ENCODE measurements at regions not wholly inside any gene's neighbourhood (a gene's known extent, or its start where the extent isn't known, plus 50 kb on each side); places are given as distances from the start of the nearest gene placed in this dataset.

DNA sequence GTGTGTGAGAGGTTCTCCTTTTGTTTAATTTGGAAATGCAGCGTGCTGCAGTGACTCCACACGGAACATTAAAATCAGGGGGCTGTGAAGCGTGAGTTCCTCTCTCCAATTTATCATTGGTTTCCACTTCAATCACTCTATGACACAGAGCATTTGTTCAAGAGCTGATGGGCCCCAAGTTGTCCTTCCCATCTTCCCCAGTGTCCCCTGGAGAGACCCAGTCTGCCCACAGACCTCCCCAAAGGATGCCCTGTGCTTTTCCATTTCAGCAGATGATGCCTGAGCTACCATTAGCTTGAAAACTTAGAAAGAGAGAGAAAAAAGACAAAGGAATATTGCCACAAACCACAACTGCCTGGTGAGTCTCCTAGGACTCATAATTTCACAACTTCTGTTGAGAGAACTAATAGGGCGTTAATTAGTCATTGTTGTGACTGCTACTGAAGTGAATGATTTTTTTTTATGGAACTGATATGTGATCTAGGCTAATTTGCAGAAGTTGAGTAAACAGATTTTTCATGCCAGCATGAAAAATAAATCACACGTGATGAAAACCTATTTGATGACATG lies 772.7 kb downstream of the SEMA5A start:
- DNase-seq (no peak), ATAC-seq (replicated peaks in 1 of 4) (no peak)
- Histone ChIP-seq H3K27me3 (replicated peaks in 1 of 2; ENCODE audit: control insufficient read depth in 2 of 2, extremely low read depth in 1 of 2, insufficient read depth in 2 of 2, low read length in 1 of 2) (no peaks in the 10 kb centered on the region), H3K4me1 (ENCODE audit: control insufficient read depth in 1 of 2, extremely low read depth in 1 of 2, insufficient read depth in 2 of 2, low read length in 2 of 2) (no peaks in the 10 kb centered on the region), H3K27ac (ENCODE audit: low read length) (no peak overlapping the region), H3K4me3 (ENCODE audit: control insufficient read depth in 1 of 2, extremely low read depth in 1 of 2, low read length in 1 of 2) (no peak overlapping the region), H3K9me3 (no peaks in the 10 kb centered on the region), H3K36me3 (ENCODE audit: control insufficient read depth in 2 of 2, extremely low read depth in 1 of 2, insufficient read depth in 1 of 2, low read length in 1 of 2) (no peaks in the 10 kb centered on the region)
- WGBS (ENCODE audit: insufficient coverage), result 57% methylated on average over 1 of the region's 5 CpGs
- peaks cover 0 to 15% (median 7%) of the 10 kb centered on the region in 3 donors for H3K9me3 Mint-ChIP-seq
- POLR2A ChIA-PET, result no interaction called here
- CTCF ChIA-PET, result no interaction called here
- no peaks in the 10 kb centered on the region for H3K27me3 Mint-ChIP-seq
- H3K4me3 Mint-ChIP-seq, result no peak overlapping the region
- H3K4me1 Mint-ChIP-seq, result no peaks in the 10 kb centered on the region
- no peak overlapping the region for H3K27ac Mint-ChIP-seq
- no peaks in the 10 kb centered on the region for H3K36me3 Mint-ChIP-seq

DNA sequence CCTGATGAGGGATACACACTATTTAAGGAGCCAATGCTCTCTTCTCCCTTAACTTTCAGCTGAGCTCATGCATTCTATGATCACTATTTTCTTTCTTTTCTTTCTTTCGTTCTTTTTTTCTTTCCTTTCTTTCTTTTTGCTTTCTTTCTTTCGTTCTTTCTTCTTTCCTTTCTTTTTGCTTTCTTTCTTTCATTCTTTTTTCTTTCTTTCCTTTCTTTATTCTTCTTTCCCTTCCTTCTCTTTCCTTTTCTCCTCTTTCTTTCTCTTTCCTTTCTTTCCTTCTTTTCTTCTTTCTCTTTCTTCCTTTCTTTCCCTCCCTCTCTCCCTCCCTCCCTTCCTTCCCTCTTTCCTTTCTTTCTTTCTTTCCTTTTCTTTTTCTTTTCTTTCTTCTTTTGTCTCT lies 761.2 kb downstream of the SEMA5A start:
- no peaks in the 10 kb centered on the region for H3K9me3 ChIP-seq
- H3K27me3 ChIP-seq (replicated peaks in 1 of 2; ENCODE audit: control insufficient read depth in 2 of 2, extremely low read depth in 1 of 2, insufficient read depth in 2 of 2, low read length in 1 of 2), result no peaks in the 10 kb centered on the region
- H3K4me1 ChIP-seq (ENCODE audit: control insufficient read depth in 1 of 2, extremely low read depth in 1 of 2, insufficient read depth in 2 of 2, low read length in 2 of 2), result no peaks in the 10 kb centered on the region
- DNase-seq, result no peak
- H3K36me3 Mint-ChIP-seq, result no peaks in the 10 kb centered on the region
- H3K27ac Mint-ChIP-seq, result no peak overlapping the region
- peaks cover 11 to 29% (median 13%) of the 10 kb centered on the region in 3 donors for H3K9me3 Mint-ChIP-seq
- CTCF ChIA-PET, result no interaction called here
- H3K4me1 Mint-ChIP-seq, result no peaks in the 10 kb centered on the region
- H3K27me3 Mint-ChIP-seq, result no peaks in the 10 kb centered on the region
- POLR2A ChIA-PET, result no interaction called here
- H3K27ac ChIP-seq (ENCODE audit: low read length), result no peak overlapping the region
- no peak overlapping the region for H3K4me3 ChIP-seq (ENCODE audit: control insufficient read depth in 1 of 2, extremely low read depth in 1 of 2, low read length in 1 of 2)
- no peaks in the 10 kb centered on the region for H3K36me3 ChIP-seq (ENCODE audit: control insufficient read depth in 2 of 2, extremely low read depth in 1 of 2, insufficient read depth in 1 of 2, low read length in 1 of 2)
- no peak overlapping the region for H3K4me3 Mint-ChIP-seq
- no peak for ATAC-seq (replicated peaks in 1 of 4)
- WGBS (ENCODE audit: insufficient coverage), result 54% methylated on average over 2 of the region's 2 CpGs

DNA sequence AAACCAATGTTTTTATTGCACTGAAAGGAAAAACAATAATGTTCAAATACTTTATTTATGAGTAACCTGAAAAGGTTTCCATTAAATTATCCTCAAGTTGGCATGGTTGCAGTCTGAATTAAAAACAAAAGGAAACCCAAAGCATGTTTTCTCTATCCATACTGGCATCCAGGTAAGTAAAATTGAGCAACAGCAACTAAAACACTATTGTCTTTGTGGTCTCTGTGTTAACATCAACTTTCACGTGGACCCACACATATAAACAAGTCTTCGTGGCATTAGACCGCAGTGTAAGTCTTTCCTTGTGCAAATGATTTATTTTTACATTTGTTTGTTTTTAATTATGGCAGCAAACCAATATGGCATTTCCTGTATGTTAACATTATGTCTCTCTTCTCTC lies 757.6 kb downstream of the SEMA5A start:
- POLR2A ChIA-PET, result no interaction called here
- WGBS (ENCODE audit: insufficient coverage), result no CpG with 5 or more reads among the region's 3 CpGs
- ATAC-seq (replicated peaks in 1 of 4), result no peak

DNA sequence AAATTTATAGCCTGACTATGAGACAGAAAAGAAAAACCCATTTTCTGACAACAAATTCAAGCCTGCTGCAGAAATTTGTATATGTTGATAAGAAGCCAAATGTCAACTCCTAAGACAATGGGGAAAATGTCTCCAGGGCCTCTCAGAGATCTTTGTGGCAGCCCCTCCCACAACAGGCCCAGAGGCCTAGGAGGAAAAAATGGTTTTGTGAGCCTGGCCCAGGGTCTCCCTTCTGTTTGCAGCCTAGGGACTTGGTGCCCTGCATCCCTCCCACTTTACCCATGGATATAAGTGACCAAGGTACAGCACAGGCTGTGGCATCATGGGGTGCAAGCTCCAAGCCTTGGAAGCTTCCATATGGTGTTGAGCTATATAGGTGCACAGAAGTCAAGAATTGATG lies 740.2 kb downstream of the SEMA5A start:
- DNase-seq (no peak), ATAC-seq (replicated peaks in 1 of 4) (no peak)
- Mint-ChIP-seq H3K9me3 (peaks cover 17 to 51% (median 30%) of the 10 kb centered on the region in 3 donors), H3K4me3 (no peak overlapping the region), H3K36me3 (no peaks in the 10 kb centered on the region), H3K27ac (no peak overlapping the region), H3K27me3 (no peaks in the 10 kb centered on the region), H3K4me1 (no peaks in the 10 kb centered on the region)
- ChIA-PET CTCF (no interaction called here), POLR2A (no interaction called here)
- Histone ChIP-seq H3K27ac (ENCODE audit: low read length) (no peak overlapping the region), H3K36me3 (ENCODE audit: control insufficient read depth in 2 of 2, extremely low read depth in 1 of 2, insufficient read depth in 1 of 2, low read length in 1 of 2) (no peaks in the 10 kb centered on the region), H3K27me3 (replicated peaks in 1 of 2; ENCODE audit: control insufficient read depth in 2 of 2, extremely low read depth in 1 of 2, insufficient read depth in 2 of 2, low read length in 1 of 2) (no peaks in the 10 kb centered on the region), H3K4me3 (ENCODE audit: control insufficient read depth in 1 of 2, extremely low read depth in 1 of 2, low read length in 1 of 2) (no peak overlapping the region), H3K9me3 (no peaks in the 10 kb centered on the region), H3K4me1 (ENCODE audit: control insufficient read depth in 1 of 2, extremely low read depth in 1 of 2, insufficient read depth in 2 of 2, low read length in 2 of 2) (no peaks in the 10 kb centered on the region)

More for the DNA sequence above, 757.6 kb downstream of the SEMA5A start:
- Histone ChIP-seq H3K27me3 (replicated peaks in 1 of 2; ENCODE audit: control insufficient read depth in 2 of 2, extremely low read depth in 1 of 2, insufficient read depth in 2 of 2, low read length in 1 of 2) (no peaks in the 10 kb centered on the region), H3K36me3 (ENCODE audit: control insufficient read depth in 2 of 2, extremely low read depth in 1 of 2, insufficient read depth in 1 of 2, low read length in 1 of 2) (no peaks in the 10 kb centered on the region), H3K9me3 (no peaks in the 10 kb centered on the region), H3K27ac (ENCODE audit: low read length) (no peak overlapping the region), H3K4me3 (ENCODE audit: control insufficient read depth in 1 of 2, extremely low read depth in 1 of 2, low read length in 1 of 2) (no peak overlapping the region), H3K4me1 (ENCODE audit: control insufficient read depth in 1 of 2, extremely low read depth in 1 of 2, insufficient read depth in 2 of 2, low read length in 2 of 2) (no peaks in the 10 kb centered on the region)
- H3K36me3 Mint-ChIP-seq, result no peaks in the 10 kb centered on the region
- no peak for DNase-seq
- H3K27ac Mint-ChIP-seq, result no peak overlapping the region
- no peak overlapping the region for H3K4me3 Mint-ChIP-seq
- no peaks in the 10 kb centered on the region for H3K27me3 Mint-ChIP-seq
- H3K9me3 Mint-ChIP-seq, result peaks cover 6 to 27% (median 13%) of the 10 kb centered on the region in 3 donors
- H3K4me1 Mint-ChIP-seq, result no peaks in the 10 kb centered on the region
- CTCF ChIA-PET, result no interaction called here

DNA sequence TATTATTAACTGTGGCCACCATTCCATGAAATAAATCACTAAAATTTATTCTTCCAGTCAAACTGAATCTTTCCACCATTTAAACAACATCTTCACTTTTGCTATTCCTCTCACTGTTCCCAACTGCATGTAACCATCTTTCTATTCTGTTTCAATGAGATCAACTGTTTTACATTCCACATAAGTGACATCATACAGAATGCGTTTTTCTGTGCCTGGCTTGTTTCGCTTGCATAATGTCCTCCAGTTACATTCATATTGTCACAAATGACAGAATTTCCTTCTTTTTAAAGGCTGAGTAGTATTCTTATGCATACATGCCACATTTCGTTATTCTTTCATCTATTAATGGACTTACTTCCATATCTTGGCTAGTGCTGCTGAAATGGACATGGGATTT lies 738.2 kb downstream of the SEMA5A start:
- Histone ChIP-seq H3K27ac (ENCODE audit: low read length) (no peak overlapping the region), H3K27me3 (replicated peaks in 1 of 2; ENCODE audit: control insufficient read depth in 2 of 2, extremely low read depth in 1 of 2, insufficient read depth in 2 of 2, low read length in 1 of 2) (no peaks in the 10 kb centered on the region), H3K4me3 (ENCODE audit: control insufficient read depth in 1 of 2, extremely low read depth in 1 of 2, low read length in 1 of 2) (no peak overlapping the region), H3K4me1 (ENCODE audit: control insufficient read depth in 1 of 2, extremely low read depth in 1 of 2, insufficient read depth in 2 of 2, low read length in 2 of 2) (no peaks in the 10 kb centered on the region), H3K36me3 (ENCODE audit: control insufficient read depth in 2 of 2, extremely low read depth in 1 of 2, insufficient read depth in 1 of 2, low read length in 1 of 2) (no peaks in the 10 kb centered on the region), H3K9me3 (peaks cover 5% of the 10 kb centered on the region)
- ATAC-seq (replicated peaks in 1 of 4) (no peak), DNase-seq (no peak)
- CTCF ChIA-PET, result no interaction called here
- no CpG with 5 or more reads among the region's 3 CpGs for WGBS (ENCODE audit: insufficient coverage)
- no peaks in the 10 kb centered on the region for H3K36me3 Mint-ChIP-seq
- H3K9me3 Mint-ChIP-seq, result peaks cover 18 to 42% (median 24%) of the 10 kb centered on the region in 3 donors
- H3K4me1 Mint-ChIP-seq, result no peaks in the 10 kb centered on the region
- no peak overlapping the region for H3K4me3 Mint-ChIP-seq
- POLR2A ChIA-PET, result no interaction called here
- H3K27ac Mint-ChIP-seq, result no peak overlapping the region
- H3K27me3 Mint-ChIP-seq, result no peaks in the 10 kb centered on the region

DNA sequence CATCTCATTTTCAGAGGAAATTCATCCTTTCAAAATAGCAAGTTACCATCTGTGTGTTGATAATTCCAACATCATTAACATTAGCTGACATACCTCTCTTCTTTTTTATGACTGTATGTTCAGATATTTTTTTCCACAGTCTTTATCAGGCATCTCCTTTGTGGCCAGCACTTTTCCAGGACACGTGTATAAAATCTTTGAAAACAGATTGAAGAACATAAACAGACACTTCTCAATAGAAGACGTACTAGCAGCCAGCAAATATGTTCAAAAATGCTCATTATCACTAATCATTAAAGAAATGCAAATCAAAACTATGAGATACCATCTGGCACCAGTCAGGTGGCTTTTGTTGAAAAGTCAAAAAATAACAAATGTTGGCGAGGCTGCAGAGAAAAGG lies 734.3 kb downstream of the SEMA5A start:
- Mint-ChIP-seq H3K36me3 (no peaks in the 10 kb centered on the region), H3K27me3 (no peaks in the 10 kb centered on the region), H3K4me3 (no peak overlapping the region), H3K27ac (no peak overlapping the region), H3K4me1 (no peaks in the 10 kb centered on the region), H3K9me3 (peaks cover 12 to 47% (median 26%) of the 10 kb centered on the region in 3 donors)
- DNase-seq, result no peak
- H3K27ac ChIP-seq (ENCODE audit: low read length), result no peak overlapping the region
- WGBS (ENCODE audit: insufficient coverage), result 50% methylated on average over 1 of the region's 3 CpGs
- H3K27me3 ChIP-seq (replicated peaks in 1 of 2; ENCODE audit: control insufficient read depth in 2 of 2, extremely low read depth in 1 of 2, insufficient read depth in 2 of 2, low read length in 1 of 2), result no peaks in the 10 kb centered on the region
- CTCF ChIA-PET, result no interaction called here
- H3K4me1 ChIP-seq (ENCODE audit: control insufficient read depth in 1 of 2, extremely low read depth in 1 of 2, insufficient read depth in 2 of 2, low read length in 2 of 2), result no peaks in the 10 kb centered on the region
- peaks cover 5% of the 10 kb centered on the region for H3K9me3 ChIP-seq
- H3K4me3 ChIP-seq (ENCODE audit: control insufficient read depth in 1 of 2, extremely low read depth in 1 of 2, low read length in 1 of 2), result no peak overlapping the region
- POLR2A ChIA-PET, result no interaction called here
- H3K36me3 ChIP-seq (ENCODE audit: control insufficient read depth in 2 of 2, extremely low read depth in 1 of 2, insufficient read depth in 1 of 2, low read length in 1 of 2), result no peaks in the 10 kb centered on the region
- ATAC-seq (replicated peaks in 1 of 4), result no peak

DNA sequence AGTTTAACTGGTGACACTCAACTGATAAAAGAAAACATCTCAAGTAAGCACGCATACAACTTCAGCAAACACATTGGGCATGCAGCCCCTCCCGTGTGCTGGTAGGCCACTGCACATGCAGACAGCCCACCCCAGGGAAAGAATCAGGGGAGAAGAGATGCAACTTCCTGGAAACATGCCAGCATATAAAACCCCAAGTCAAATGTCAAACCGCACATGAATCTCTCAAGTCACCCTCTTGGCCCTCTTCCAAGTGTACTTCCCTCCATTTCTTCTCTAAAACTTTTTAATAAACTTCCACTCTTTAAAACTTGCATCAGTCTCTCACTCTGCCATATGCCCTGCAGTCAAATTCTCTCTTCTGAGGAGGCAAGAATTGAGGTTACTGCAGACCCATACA lies 732.7 kb downstream of the SEMA5A start:
- WGBS (ENCODE audit: insufficient coverage), result 75% methylated on average over 2 of the region's 3 CpGs
- Mint-ChIP-seq H3K36me3 (no peaks in the 10 kb centered on the region), H3K27me3 (no peaks in the 10 kb centered on the region), H3K9me3 (peaks cover 15 to 42% (median 23%) of the 10 kb centered on the region in 3 donors), H3K4me3 (no peak overlapping the region), H3K4me1 (no peaks in the 10 kb centered on the region), H3K27ac (no peak overlapping the region)
- ChIA-PET CTCF (no interaction called here), POLR2A (no interaction called here)
- Histone ChIP-seq H3K27ac (ENCODE audit: low read length) (no peak overlapping the region), H3K4me1 (ENCODE audit: control insufficient read depth in 1 of 2, extremely low read depth in 1 of 2, insufficient read depth in 2 of 2, low read length in 2 of 2) (no peaks in the 10 kb centered on the region), H3K36me3 (ENCODE audit: control insufficient read depth in 2 of 2, extremely low read depth in 1 of 2, insufficient read depth in 1 of 2, low read length in 1 of 2) (no peaks in the 10 kb centered on the region), H3K4me3 (ENCODE audit: control insufficient read depth in 1 of 2, extremely low read depth in 1 of 2, low read length in 1 of 2) (no peak overlapping the region), H3K9me3 (peaks cover 5% of the 10 kb centered on the region), H3K27me3 (replicated peaks in 1 of 2; ENCODE audit: control insufficient read depth in 2 of 2, extremely low read depth in 1 of 2, insufficient read depth in 2 of 2, low read length in 1 of 2) (no peaks in the 10 kb centered on the region)
- DNase-seq (no peak), ATAC-seq (replicated peaks in 1 of 4) (no peak)
